ENCODE measurements at regions not wholly inside any gene's neighbourhood (a gene's known extent, or its start where the extent isn't known, plus 50 kb on each side); places are given as distances from the start of the nearest gene placed in this dataset.

GRCh38 chr7:131197920-131198615 lies 129.6 kb upstream of the MKLN1 start:
- DNase-seq, result no peak

- no peak for DNase-seq
Observed at GRCh38 chr7:131202451-131202850, 125.2 kb upstream of the MKLN1 start.

- DNase-seq, result no peak
Observed at GRCh38 chr7:131203291-131203976, 124.2 kb upstream of the MKLN1 start.

GRCh38 chr7:131208777-131209176 lies 118.9 kb upstream of the MKLN1 start:
- DNase-seq, result no peak

GRCh38 chr7:131210618-131211017 lies 117.1 kb upstream of the MKLN1 start:
- DNase-seq, result no peak

GRCh38 chr7:131211500-131211899 lies 116.2 kb upstream of the MKLN1 start:
- no peak for DNase-seq

GRCh38 chr7:131212114-131212513 lies 115.6 kb upstream of the MKLN1 start:
- DNase-seq, result no peak

GRCh38 chr7:131218727-131219128 lies 108.9 kb upstream of the MKLN1 start:
- no peak for DNase-seq

GRCh38 chr7:131219312-131220041 lies 108.2 kb upstream of the MKLN1 start:
- no peak for DNase-seq

GRCh38 chr7:131221061-131221460 lies 106.6 kb upstream of the MKLN1 start:
- no peak for DNase-seq

GRCh38 chr7:131222171-131222570 lies 105.5 kb upstream of the MKLN1 start:
- DNase-seq, result no peak

GRCh38 chr7:131223151-131223550 lies 104.5 kb upstream of the MKLN1 start:
- DNase-seq, result no peak

GRCh38 chr7:131224996-131225395 lies 102.7 kb upstream of the MKLN1 start:
- no peak for DNase-seq

- peak; percentile 27 for DNase-seq
Observed at GRCh38 chr7:131225619-131226513, 101.8 kb upstream of the MKLN1 start.

- no peak for DNase-seq
Observed at GRCh38 chr7:131226514-131226865, 101.2 kb upstream of the MKLN1 start.

- DNase-seq, result no peak
Observed at GRCh38 chr7:131231381-131232220, 96.1 kb upstream of the MKLN1 start.

- DNase-seq, result no peak
Observed at GRCh38 chr7:131232768-131233167, 94.9 kb upstream of the MKLN1 start.

- no peak for DNase-seq
Observed at GRCh38 chr7:131233193-131233592, 94.5 kb upstream of the MKLN1 start.

GRCh38 chr7:131234719-131235488 lies 92.8 kb upstream of the MKLN1 start:
- no peak for DNase-seq

- DNase-seq, result peak; percentile 88
Observed at GRCh38 chr7:131235489-131236317, 92.0 kb upstream of the MKLN1 start.

Data from NCI-H146 (cell line).